B cell (primary cell): ENCODE measurements at regions not wholly inside any gene's neighbourhood (a gene's known extent, or its start where the extent isn't known, plus 50 kb on each side); places are given as distances from the start of the nearest gene placed in this dataset.

Experiments used
- EZH2 ChIP-seq: IDR thresholded peaks from 2 replicates; pipeline ENCODE4 v1.6.1; 2012; ENCODE audit warnings: borderline replicate concordance, low read depth, mild to moderate bottlenecking, moderate library complexity, low read length; ENCODE audit not compliant: insufficient read depth, poor library complexity, severe bottlenecking
- TF ChIP-seq, protein P1 (sequence below): fragments of 200-600 bp; IDR thresholded peaks from one replicate; pipeline ENCODE4 v1.8.0; 2022; ENCODE audit warnings: antibody characterized with exemption, mild to moderate bottlenecking

- TF ChIP-seq, protein P1, sequence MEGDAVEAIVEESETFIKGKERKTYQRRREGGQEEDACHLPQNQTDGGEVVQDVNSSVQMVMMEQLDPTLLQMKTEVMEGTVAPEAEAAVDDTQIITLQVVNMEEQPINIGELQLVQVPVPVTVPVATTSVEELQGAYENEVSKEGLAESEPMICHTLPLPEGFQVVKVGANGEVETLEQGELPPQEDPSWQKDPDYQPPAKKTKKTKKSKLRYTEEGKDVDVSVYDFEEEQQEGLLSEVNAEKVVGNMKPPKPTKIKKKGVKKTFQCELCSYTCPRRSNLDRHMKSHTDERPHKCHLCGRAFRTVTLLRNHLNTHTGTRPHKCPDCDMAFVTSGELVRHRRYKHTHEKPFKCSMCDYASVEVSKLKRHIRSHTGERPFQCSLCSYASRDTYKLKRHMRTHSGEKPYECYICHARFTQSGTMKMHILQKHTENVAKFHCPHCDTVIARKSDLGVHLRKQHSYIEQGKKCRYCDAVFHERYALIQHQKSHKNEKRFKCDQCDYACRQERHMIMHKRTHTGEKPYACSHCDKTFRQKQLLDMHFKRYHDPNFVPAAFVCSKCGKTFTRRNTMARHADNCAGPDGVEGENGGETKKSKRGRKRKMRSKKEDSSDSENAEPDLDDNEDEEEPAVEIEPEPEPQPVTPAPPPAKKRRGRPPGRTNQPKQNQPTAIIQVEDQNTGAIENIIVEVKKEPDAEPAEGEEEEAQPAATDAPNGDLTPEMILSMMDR: no peak
- no peak for TF ChIP-seq EZH2
These were observed 93.4 kb downstream of the OR5AK2 start for GRCh38 chr11:57082125-57082524.
